AG09319 (cell line): ENCODE measurements at regions not wholly inside any gene's neighbourhood (a gene's known extent, or its start where the extent isn't known, plus 50 kb on each side); places are given as distances from the start of the nearest gene placed in this dataset.

ENCODE experiments used
- DNase-seq: peaks from one replicate; pipeline ENCODE4 v3.0.0-alpha.2; 2010; ENCODE audit warnings: low read depth; ENCODE audit errors: extremely low read depth
- TF ChIP-seq, protein P1 (sequence below): IDR thresholded peaks from 2 replicates; pipeline ENCODE4 v1.5.1; 2011; ENCODE audit warnings: low read depth, mild to moderate bottlenecking, inconsistent platforms, low read length, moderate library complexity

DNA sequence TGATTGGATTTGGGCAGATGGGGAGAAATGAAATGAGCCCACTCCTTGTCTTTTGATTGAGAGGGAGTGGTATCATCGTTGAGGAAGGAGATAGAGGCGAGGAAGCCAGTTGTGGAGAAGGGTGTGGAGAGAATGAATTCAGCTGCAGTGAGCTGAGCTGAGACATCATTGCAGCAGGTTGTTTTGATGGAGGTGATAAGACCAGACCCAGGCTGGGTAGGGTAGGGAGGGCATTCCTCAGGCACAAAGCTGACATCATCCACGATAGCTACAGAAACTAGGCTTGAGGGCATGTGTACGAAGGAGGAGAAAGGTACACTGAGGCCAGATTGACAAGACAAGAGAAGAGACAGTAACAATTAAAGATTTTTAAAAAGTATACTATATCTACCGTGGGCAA, 1500.9 kb upstream of the SLC10A2 start:
- DNase-seq: no peak
- TF ChIP-seq, protein P1, sequence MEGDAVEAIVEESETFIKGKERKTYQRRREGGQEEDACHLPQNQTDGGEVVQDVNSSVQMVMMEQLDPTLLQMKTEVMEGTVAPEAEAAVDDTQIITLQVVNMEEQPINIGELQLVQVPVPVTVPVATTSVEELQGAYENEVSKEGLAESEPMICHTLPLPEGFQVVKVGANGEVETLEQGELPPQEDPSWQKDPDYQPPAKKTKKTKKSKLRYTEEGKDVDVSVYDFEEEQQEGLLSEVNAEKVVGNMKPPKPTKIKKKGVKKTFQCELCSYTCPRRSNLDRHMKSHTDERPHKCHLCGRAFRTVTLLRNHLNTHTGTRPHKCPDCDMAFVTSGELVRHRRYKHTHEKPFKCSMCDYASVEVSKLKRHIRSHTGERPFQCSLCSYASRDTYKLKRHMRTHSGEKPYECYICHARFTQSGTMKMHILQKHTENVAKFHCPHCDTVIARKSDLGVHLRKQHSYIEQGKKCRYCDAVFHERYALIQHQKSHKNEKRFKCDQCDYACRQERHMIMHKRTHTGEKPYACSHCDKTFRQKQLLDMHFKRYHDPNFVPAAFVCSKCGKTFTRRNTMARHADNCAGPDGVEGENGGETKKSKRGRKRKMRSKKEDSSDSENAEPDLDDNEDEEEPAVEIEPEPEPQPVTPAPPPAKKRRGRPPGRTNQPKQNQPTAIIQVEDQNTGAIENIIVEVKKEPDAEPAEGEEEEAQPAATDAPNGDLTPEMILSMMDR: no peak

DNA sequence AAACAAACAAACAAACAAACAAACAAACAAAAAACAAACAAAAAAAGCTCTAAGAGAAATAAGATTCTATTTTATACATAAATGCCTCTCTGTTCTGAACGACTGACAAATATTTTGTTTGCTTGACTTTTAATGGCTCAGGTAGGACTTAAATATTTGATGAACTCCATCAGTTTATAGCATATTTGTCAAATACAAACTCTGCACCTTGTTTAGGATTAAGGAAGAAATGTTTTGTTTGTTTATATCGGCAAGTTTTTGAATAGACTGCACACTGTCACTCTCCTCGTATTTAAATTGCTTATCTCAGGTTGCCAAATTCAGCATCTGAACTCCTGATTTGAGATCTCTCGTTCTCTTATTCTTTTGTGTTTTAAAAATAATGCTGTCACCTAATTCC, 1499.7 kb upstream of the SLC10A2 start:
- TF ChIP-seq, protein P1: no peak
- no peak for DNase-seq

DNA sequence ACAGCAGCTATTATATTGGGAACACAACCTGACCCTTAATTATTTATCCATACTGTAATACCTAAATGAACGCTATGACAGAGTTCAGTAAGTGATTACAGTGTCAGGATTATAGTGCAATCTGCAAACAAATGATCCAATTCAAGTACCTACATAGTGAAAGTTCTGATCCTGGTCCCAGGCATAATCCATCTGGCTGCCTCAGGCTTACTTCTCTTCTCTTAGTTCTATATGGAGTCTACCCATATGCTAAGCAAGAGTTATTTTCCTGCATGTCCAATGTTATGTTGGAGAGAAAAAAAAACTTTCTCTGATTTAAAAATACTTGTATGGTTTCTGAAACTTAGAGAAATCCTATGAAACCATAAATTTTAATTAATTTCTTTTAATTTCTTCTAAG, 1487.7 kb upstream of the SLC10A2 start:
- DNase-seq: no peak
- TF ChIP-seq, protein P1: no peak

DNA sequence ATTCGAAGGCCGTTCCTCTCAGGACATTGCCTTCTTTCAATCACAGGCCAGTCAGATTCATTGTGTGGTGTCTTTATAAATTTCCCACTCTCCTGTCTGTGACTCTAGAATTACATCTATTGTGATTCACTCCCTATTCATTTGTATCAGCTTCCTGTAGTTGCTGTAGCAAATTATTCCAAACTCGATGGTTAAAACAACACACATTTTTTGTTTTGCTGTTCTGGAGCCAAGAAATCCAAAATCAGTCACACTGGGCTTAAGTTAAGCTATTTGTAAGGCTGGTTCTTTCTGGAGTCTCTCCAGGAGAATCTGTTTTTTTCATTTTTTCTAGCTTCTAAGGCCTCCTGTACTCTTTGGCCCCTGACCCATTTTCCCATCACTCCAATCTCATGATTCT, 1487.0 kb upstream of the SLC10A2 start:
- DNase-seq: no peak
- TF ChIP-seq, protein P1: no peak

DNA sequence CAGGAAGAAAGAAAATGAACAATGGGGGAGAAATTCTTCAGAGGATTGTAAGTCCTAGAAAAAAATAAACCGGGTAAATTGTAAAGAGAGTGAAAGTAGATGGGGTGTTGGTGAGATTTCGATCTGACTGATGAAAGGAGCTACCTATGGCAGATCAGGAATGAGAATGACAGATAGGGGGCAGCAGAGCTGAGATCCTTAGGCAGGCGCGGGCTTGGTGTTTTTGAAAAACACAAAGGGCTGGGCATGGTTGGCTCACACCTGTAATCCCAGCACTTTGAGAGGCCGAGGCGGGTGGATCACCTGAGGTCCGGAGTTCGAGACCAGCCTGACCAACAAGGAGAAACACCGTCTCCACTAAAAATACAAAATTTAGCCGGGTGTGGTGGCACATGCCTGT, 1468.6 kb upstream of the SLC10A2 start:
- DNase-seq: no peak
- TF ChIP-seq, protein P1: no peak

DNA sequence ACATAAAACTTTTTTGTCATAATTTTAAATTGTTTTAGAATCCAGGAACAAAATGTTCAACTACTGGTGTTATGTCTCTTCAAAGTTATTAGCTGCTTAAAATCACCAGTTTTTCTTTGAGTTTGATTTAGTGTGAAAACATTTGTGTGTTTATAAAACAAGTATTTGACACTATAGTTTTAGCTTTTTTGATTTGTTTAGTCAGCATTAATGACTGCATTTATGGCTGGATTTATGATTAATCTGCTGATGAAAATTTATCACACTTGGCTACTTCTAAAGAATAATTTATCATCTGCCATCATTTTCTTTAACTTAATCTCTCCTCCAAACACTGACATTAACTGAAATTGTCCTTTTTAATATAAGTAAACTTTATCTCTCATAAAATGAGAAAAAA, 1465.9 kb upstream of the SLC10A2 start:
- TF ChIP-seq, protein P1: no peak
- no peak for DNase-seq

DNA sequence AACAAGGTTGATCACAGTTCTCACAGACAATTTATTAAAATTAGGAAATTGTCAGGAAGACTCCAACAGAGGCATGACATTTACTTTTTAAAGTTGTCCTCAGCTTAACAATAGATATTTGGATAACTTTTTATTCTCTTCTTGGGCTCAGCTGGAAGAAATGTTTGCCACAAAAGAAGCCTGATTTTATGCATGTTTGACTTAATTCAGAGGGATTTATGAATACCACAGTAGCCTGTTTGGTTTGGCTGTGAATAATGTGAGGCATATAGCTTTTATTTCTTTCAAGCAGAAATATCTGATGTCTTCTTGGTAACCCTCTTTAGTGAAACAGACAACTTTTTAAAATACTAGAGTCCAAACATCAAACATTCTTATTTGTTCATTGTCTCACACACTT, 1464.5 kb upstream of the SLC10A2 start:
- DNase-seq: no peak
- TF ChIP-seq, protein P1: no peak
